ENCODE measurements at regions not wholly inside any gene's neighbourhood (a gene's known extent, or its start where the extent isn't known, plus 50 kb on each side); places are given as distances from the start of the nearest gene placed in this dataset.

- Mint-ChIP-seq H3K36me3 (no peaks in the 10 kb centered on the region), H3K4me1 (no peaks in the 10 kb centered on the region), H3K9me3 (peaks cover 2 to 19% (median 11%) of the 10 kb centered on the region in 11 donors), H3K27me3 (no peaks in the 10 kb centered on the region), H3K27ac (no peak overlapping the region), H3K4me3 (no peak overlapping the region)
- ATAC-seq (no peak), DNase-seq (no peak)
- ChIA-PET POLR2A (interaction anchor here (0.6 kb wide), 1 partner anchor 8 kb away, joined by 3 read pairs; no protein-coding TSS in a partner anchor), CTCF (no interaction called here)
- H3K27ac ChIP-seq (ENCODE audit: low read depth, low read length), result no peak overlapping the region
- H3K4me1 ChIP-seq (ENCODE audit: control insufficient read depth in 2 of 2, insufficient read depth in 2 of 2, low read length in 2 of 2), result no peaks in the 10 kb centered on the region
- intact Hi-C loops (cut with micrococcal nuclease), result no loop called here
- H3K27me3 ChIP-seq (ENCODE audit: control insufficient read depth in 2 of 2, insufficient read depth in 2 of 2, low read length in 2 of 2), result no peaks in the 10 kb centered on the region
- H3K4me3 ChIP-seq (ENCODE audit: low read length), result no peak overlapping the region
- H3K9me3 ChIP-seq (ENCODE audit: control insufficient read depth in 2 of 3, low read length in 3 of 3), result no peaks in the 10 kb centered on the region
- H3K36me3 ChIP-seq (ENCODE audit: control insufficient read depth in 2 of 3, insufficient read depth in 3 of 3, low read length in 3 of 3), result no peaks in the 10 kb centered on the region
These were observed 741.7 kb downstream of the RERGL start for GRCh38 chr12:17348311-17348710.

DNA sequence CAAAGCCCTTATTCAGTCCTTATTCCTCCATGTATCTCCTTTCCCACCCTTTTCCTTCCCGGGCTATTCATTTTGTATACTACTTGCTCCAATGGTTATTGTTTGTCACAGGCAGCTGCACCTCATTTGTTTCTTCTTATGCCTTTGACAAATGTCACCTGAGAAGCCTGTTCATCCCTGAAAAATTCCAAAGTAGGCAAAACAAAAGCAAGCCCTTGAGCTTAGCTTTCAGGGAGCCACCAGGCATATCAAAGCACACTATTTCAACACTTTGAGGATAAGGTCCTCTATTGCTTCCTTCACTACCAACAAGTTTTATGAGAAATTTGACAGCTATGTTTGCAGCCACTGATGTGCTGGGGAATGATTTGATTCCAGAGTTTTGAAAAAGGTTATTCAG is 738.7 kb upstream of the LMO3 start:
- Mint-ChIP-seq H3K4me1 (no peaks in the 10 kb centered on the region), H3K4me3 (no peak overlapping the region), H3K27ac (no peak overlapping the region), H3K27me3 (no peaks in the 10 kb centered on the region), H3K36me3 (no peaks in the 10 kb centered on the region), H3K9me3 (peaks cover 3 to 20% (median 12%) of the 10 kb centered on the region in 11 donors)
- Histone ChIP-seq H3K4me3 (ENCODE audit: low read length) (no peak overlapping the region), H3K36me3 (ENCODE audit: control insufficient read depth in 2 of 3, insufficient read depth in 3 of 3, low read length in 3 of 3) (no peaks in the 10 kb centered on the region), H3K9me3 (ENCODE audit: control insufficient read depth in 2 of 3, low read length in 3 of 3) (no peaks in the 10 kb centered on the region), H3K4me1 (ENCODE audit: control insufficient read depth in 2 of 2, insufficient read depth in 2 of 2, low read length in 2 of 2) (no peaks in the 10 kb centered on the region), H3K27me3 (ENCODE audit: control insufficient read depth in 2 of 2, insufficient read depth in 2 of 2, low read length in 2 of 2) (no peaks in the 10 kb centered on the region), H3K27ac (ENCODE audit: low read depth, low read length) (no peak overlapping the region)
- ChIA-PET CTCF (no interaction called here), POLR2A (no interaction called here)
- intact Hi-C loops (cut with micrococcal nuclease), result no loop called here
- no peak for DNase-seq
- ATAC-seq, result no peak

GRCh38 chr12:17342381-17342961 is 736.5 kb upstream of the LMO3 start:
- no peaks in the 10 kb centered on the region for H3K36me3 Mint-ChIP-seq
- H3K4me3 Mint-ChIP-seq, result no peak overlapping the region
- H3K27me3 Mint-ChIP-seq, result no peaks in the 10 kb centered on the region
- Histone ChIP-seq H3K36me3 (ENCODE audit: control insufficient read depth in 2 of 3, insufficient read depth in 3 of 3, low read length in 3 of 3) (no peaks in the 10 kb centered on the region), H3K27ac (ENCODE audit: low read depth, low read length) (no peak overlapping the region), H3K4me3 (ENCODE audit: low read length) (no peak overlapping the region), H3K9me3 (ENCODE audit: control insufficient read depth in 2 of 3, low read length in 3 of 3) (no peaks in the 10 kb centered on the region), H3K27me3 (ENCODE audit: control insufficient read depth in 2 of 2, insufficient read depth in 2 of 2, low read length in 2 of 2) (no peaks in the 10 kb centered on the region), H3K4me1 (ENCODE audit: control insufficient read depth in 2 of 2, insufficient read depth in 2 of 2, low read length in 2 of 2) (no peaks in the 10 kb centered on the region)
- H3K27ac Mint-ChIP-seq, result no peak overlapping the region
- POLR2A ChIA-PET, result no interaction called here
- no peak for DNase-seq
- no peak for ATAC-seq
- H3K9me3 Mint-ChIP-seq, result peaks cover 3 to 19% (median 12%) of the 10 kb centered on the region in 11 donors
- intact Hi-C loops (cut with micrococcal nuclease), result no loop called here
- CTCF ChIA-PET, result no interaction called here
- H3K4me1 Mint-ChIP-seq, result no peaks in the 10 kb centered on the region

DNA sequence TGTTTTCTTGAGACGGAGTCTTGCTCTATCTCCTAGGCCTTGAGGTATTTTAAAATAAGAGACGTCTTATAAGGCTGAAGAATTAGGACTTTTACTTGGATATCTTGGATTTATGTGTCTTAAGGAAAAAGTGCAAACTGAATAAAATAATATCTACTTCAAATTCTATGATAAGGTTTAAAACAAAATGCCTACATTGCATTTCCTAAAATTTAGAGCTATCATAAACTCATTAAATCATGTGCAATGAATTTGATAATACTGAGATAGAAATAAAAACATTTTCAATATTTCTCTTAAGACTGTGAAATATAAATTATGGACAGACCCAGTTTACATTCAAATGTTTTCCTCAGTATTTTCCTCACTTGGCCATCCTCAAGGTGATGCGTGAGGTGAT is 729.5 kb upstream of the LMO3 start:
- no peaks in the 10 kb centered on the region for H3K36me3 Mint-ChIP-seq
- ChIA-PET POLR2A (no interaction called here), CTCF (no interaction called here)
- Histone ChIP-seq H3K4me1 (ENCODE audit: control insufficient read depth in 2 of 2, insufficient read depth in 2 of 2, low read length in 2 of 2) (no peaks in the 10 kb centered on the region), H3K9me3 (ENCODE audit: control insufficient read depth in 2 of 3, low read length in 3 of 3) (no peaks in the 10 kb centered on the region), H3K36me3 (ENCODE audit: control insufficient read depth in 2 of 3, insufficient read depth in 3 of 3, low read length in 3 of 3) (no peaks in the 10 kb centered on the region), H3K27ac (ENCODE audit: low read depth, low read length) (no peak overlapping the region), H3K4me3 (ENCODE audit: low read length) (no peak overlapping the region), H3K27me3 (ENCODE audit: control insufficient read depth in 2 of 2, insufficient read depth in 2 of 2, low read length in 2 of 2) (no peaks in the 10 kb centered on the region)
- no peak for DNase-seq
- peaks cover 0 to 23% (median 6%) of the 10 kb centered on the region in 11 donors for H3K9me3 Mint-ChIP-seq
- no peak overlapping the region for H3K27ac Mint-ChIP-seq
- no peak for ATAC-seq
- no peak overlapping the region for H3K4me3 Mint-ChIP-seq
- no peaks in the 10 kb centered on the region for H3K27me3 Mint-ChIP-seq
- no peaks in the 10 kb centered on the region for H3K4me1 Mint-ChIP-seq
- intact Hi-C loops (cut with micrococcal nuclease), result no loop called here

DNA sequence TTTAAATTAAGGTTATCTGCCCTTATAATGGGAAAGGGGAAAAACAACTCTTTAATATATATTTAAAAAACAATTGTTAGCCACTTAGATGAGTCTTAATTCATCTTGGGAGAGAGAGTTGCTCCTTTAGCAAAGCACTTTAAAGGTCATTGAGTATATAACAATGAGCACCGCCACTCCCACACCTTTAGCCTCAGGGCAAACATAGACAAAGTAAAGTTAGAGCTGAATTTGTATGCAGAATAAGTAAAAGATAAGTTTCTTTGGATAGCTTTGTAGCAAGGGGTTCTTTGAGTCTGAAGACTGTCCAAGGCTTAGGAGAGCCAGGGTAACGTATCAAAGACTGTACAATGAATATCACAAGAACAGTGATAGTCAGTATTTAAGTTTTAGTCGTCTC is 728.8 kb upstream of the LMO3 start:
- no peak overlapping the region for H3K4me3 ChIP-seq (ENCODE audit: low read length)
- no peak overlapping the region for H3K27ac ChIP-seq (ENCODE audit: low read depth, low read length)
- intact Hi-C loops (cut with micrococcal nuclease), result no loop called here
- H3K36me3 Mint-ChIP-seq, result no peaks in the 10 kb centered on the region
- no peaks in the 10 kb centered on the region for H3K27me3 ChIP-seq (ENCODE audit: control insufficient read depth in 2 of 2, insufficient read depth in 2 of 2, low read length in 2 of 2)
- ChIA-PET CTCF (no interaction called here), POLR2A (no interaction called here)
- no peaks in the 10 kb centered on the region for H3K4me1 ChIP-seq (ENCODE audit: control insufficient read depth in 2 of 2, insufficient read depth in 2 of 2, low read length in 2 of 2)
- H3K9me3 ChIP-seq (ENCODE audit: control insufficient read depth in 2 of 3, low read length in 3 of 3), result no peaks in the 10 kb centered on the region
- no peaks in the 10 kb centered on the region for H3K27me3 Mint-ChIP-seq
- H3K4me1 Mint-ChIP-seq, result no peaks in the 10 kb centered on the region
- DNase-seq (no peak), ATAC-seq (no peak)
- H3K9me3 Mint-ChIP-seq, result peaks cover 0 to 23% (median 5%) of the 10 kb centered on the region in 11 donors
- H3K4me3 Mint-ChIP-seq, result no peak overlapping the region
- no peak overlapping the region for H3K27ac Mint-ChIP-seq
- H3K36me3 ChIP-seq (ENCODE audit: control insufficient read depth in 2 of 3, insufficient read depth in 3 of 3, low read length in 3 of 3), result no peaks in the 10 kb centered on the region

GRCh38 chr12:17333287-17333686 is 727.3 kb upstream of the LMO3 start:
- Mint-ChIP-seq H3K4me1 (no peaks in the 10 kb centered on the region), H3K4me3 (no peak overlapping the region), H3K36me3 (no peaks in the 10 kb centered on the region), H3K27me3 (no peaks in the 10 kb centered on the region), H3K27ac (no peak overlapping the region), H3K9me3 (peaks cover 0 to 21% (median 5%) of the 10 kb centered on the region in 11 donors)
- Histone ChIP-seq H3K4me1 (ENCODE audit: control insufficient read depth in 2 of 2, insufficient read depth in 2 of 2, low read length in 2 of 2) (no peaks in the 10 kb centered on the region), H3K27me3 (ENCODE audit: control insufficient read depth in 2 of 2, insufficient read depth in 2 of 2, low read length in 2 of 2) (no peaks in the 10 kb centered on the region), H3K4me3 (ENCODE audit: low read length) (no peak overlapping the region), H3K36me3 (ENCODE audit: control insufficient read depth in 2 of 3, insufficient read depth in 3 of 3, low read length in 3 of 3) (no peaks in the 10 kb centered on the region), H3K27ac (ENCODE audit: low read depth, low read length) (no peak overlapping the region), H3K9me3 (ENCODE audit: control insufficient read depth in 2 of 3, low read length in 3 of 3) (no peaks in the 10 kb centered on the region)
- intact Hi-C loops (cut with micrococcal nuclease), result no loop called here
- DNase-seq (no peak), ATAC-seq (no peak)
- POLR2A ChIA-PET, result no interaction called here
- CTCF ChIA-PET, result no interaction called here

DNA sequence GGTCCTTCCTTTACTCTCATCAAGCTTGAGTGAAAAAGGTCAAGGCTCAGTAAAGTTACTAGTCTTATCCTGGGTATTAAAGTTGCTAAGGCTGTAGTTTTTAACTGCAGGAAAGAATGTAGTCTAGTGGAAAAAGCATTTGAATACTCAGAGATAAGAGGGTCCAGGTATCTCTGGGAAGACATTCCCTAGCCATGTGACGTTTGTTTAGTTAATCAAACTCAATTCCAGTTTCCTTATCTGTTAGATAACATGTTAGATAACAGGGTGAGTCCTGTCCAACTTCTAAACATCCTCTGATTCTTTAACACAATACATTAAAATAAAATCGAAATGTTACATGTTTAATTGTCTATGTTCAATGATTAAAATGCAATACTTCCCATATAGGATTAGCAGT is 720.7 kb upstream of the LMO3 start:
- intact Hi-C loops (cut with micrococcal nuclease), result no loop called here
- Histone ChIP-seq H3K4me3 (ENCODE audit: low read length) (no peak overlapping the region), H3K4me1 (ENCODE audit: control insufficient read depth in 2 of 2, insufficient read depth in 2 of 2, low read length in 2 of 2) (no peaks in the 10 kb centered on the region), H3K36me3 (ENCODE audit: control insufficient read depth in 2 of 3, insufficient read depth in 3 of 3, low read length in 3 of 3) (no peaks in the 10 kb centered on the region), H3K27me3 (ENCODE audit: control insufficient read depth in 2 of 2, insufficient read depth in 2 of 2, low read length in 2 of 2) (no peaks in the 10 kb centered on the region), H3K9me3 (ENCODE audit: control insufficient read depth in 2 of 3, low read length in 3 of 3) (no peaks in the 10 kb centered on the region), H3K27ac (ENCODE audit: low read depth, low read length) (no peak overlapping the region)
- H3K9me3 Mint-ChIP-seq, result peaks cover 0 to 12% (median 3%) of the 10 kb centered on the region in 11 donors
- ATAC-seq, result no peak
- no peaks in the 10 kb centered on the region for H3K4me1 Mint-ChIP-seq
- no peaks in the 10 kb centered on the region for H3K36me3 Mint-ChIP-seq
- ChIA-PET POLR2A (no interaction called here), CTCF (no interaction called here)
- no peak overlapping the region for H3K27ac Mint-ChIP-seq
- H3K4me3 Mint-ChIP-seq, result no peak overlapping the region
- no peak for DNase-seq
- no peaks in the 10 kb centered on the region for H3K27me3 Mint-ChIP-seq
